ENCODE measurements at regions not wholly inside any gene's neighbourhood (a gene's known extent, or its start where the extent isn't known, plus 50 kb on each side); places are given as distances from the start of the nearest gene placed in this dataset.

DNA sequence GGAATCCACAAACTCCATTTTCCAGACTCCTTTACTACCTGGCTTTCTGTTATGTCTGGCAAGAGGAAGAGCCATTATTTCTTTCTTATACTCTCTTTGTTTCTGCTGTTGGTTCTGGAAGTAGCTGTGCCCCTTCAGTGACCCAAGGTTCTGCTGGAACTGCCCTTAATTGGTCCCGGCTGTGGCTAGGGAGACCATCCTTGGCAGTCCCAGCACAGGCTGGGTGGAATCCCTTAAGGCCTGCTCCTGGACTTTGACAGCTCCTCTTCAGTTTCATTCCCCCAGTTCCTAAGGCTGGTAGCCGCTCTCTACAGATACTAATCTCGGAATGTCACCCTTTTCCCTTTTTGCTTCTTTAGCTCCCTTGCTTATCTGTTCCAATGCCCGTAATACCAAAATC is 81.9 kb upstream of the GLIS3 start:
- Histone ChIP-seq H3K4me3 (ENCODE audit: low read length) (no peak overlapping the region), H3K4me1 (ENCODE audit: insufficient read depth, low read length) (no peaks in the 10 kb centered on the region), H3K27ac (ENCODE audit: low read depth in 1 of 2, low read length in 2 of 2) (no peak overlapping the region), H3K36me3 (ENCODE audit: insufficient read depth, low read length) (no peaks in the 10 kb centered on the region), H3K27me3 (ENCODE audit: control insufficient read depth in 1 of 2, insufficient read depth in 2 of 2, low read length in 2 of 2) (no peaks in the 10 kb centered on the region), H3K9me3 (ENCODE audit: control insufficient read depth in 1 of 2, insufficient read depth in 1 of 2, low read length in 2 of 2) (no peaks in the 10 kb centered on the region)
- no peak overlapping the region for H3K4me3 Mint-ChIP-seq
- peaks cover 2% of the 10 kb centered on the region for H3K4me1 Mint-ChIP-seq (ENCODE audit: low read depth)
- TF ChIP-seq, protein P1, sequence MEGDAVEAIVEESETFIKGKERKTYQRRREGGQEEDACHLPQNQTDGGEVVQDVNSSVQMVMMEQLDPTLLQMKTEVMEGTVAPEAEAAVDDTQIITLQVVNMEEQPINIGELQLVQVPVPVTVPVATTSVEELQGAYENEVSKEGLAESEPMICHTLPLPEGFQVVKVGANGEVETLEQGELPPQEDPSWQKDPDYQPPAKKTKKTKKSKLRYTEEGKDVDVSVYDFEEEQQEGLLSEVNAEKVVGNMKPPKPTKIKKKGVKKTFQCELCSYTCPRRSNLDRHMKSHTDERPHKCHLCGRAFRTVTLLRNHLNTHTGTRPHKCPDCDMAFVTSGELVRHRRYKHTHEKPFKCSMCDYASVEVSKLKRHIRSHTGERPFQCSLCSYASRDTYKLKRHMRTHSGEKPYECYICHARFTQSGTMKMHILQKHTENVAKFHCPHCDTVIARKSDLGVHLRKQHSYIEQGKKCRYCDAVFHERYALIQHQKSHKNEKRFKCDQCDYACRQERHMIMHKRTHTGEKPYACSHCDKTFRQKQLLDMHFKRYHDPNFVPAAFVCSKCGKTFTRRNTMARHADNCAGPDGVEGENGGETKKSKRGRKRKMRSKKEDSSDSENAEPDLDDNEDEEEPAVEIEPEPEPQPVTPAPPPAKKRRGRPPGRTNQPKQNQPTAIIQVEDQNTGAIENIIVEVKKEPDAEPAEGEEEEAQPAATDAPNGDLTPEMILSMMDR (IDR thresholded peaks at IDR 0.05), result no peak
- H3K27me3 Mint-ChIP-seq, result no peaks in the 10 kb centered on the region
- CTCF ChIA-PET, result no interaction called here
- intact Hi-C loops (cut with DNase I, micrococcal nuclease), result loop anchor here (1.0 to 10.0 kb wide), 5 partner anchors 259 to 606 kb away; partner anchors contain the start of genes JAK2 (in 2 of the 2) and AK3 (in 1 of the 2)
- no peaks in the 10 kb centered on the region for H3K9me3 Mint-ChIP-seq
- H3K36me3 Mint-ChIP-seq (ENCODE audit: low read depth), result no peaks in the 10 kb centered on the region
- POLR2A ChIA-PET, result no interaction called here
- H3K27ac Mint-ChIP-seq, result no peak overlapping the region
- ATAC-seq (ENCODE audit: poor library complexity) (no peak), DNase-seq (no peak)

DNA sequence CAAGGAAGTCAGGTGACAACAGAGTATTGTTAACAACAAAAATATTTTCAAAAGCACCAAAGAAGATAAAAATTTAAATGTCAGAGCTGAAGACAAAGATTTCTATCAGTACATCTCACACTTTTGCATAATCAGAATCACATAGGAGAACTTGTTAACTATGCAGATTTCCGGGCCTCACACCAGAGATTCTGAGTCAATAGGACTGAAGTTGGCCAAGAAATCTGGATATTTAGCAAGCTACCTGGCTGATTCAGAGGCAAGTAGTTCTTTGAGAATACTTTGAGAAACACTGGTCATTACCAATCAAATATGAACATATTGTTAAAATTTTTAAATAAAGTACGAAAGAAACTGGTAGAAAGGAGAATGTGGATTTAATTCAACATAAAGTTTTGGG is 80.5 kb upstream of the GLIS3 start:
- Mint-ChIP-seq H3K9me3 (no peaks in the 10 kb centered on the region), H3K27me3 (peaks cover 1% of the 10 kb centered on the region), H3K27ac (no peak overlapping the region), H3K4me3 (no peak overlapping the region), H3K36me3 (ENCODE audit: low read depth) (no peaks in the 10 kb centered on the region), H3K4me1 (ENCODE audit: low read depth) (no peaks in the 10 kb centered on the region)
- Histone ChIP-seq H3K27me3 (ENCODE audit: control insufficient read depth in 1 of 2, insufficient read depth in 2 of 2, low read length in 2 of 2) (no peaks in the 10 kb centered on the region), H3K4me1 (ENCODE audit: insufficient read depth, low read length) (no peaks in the 10 kb centered on the region), H3K36me3 (ENCODE audit: insufficient read depth, low read length) (no peaks in the 10 kb centered on the region), H3K27ac (ENCODE audit: low read depth in 1 of 2, low read length in 2 of 2) (no peak overlapping the region), H3K4me3 (ENCODE audit: low read length) (no peak overlapping the region), H3K9me3 (ENCODE audit: control insufficient read depth in 1 of 2, insufficient read depth in 1 of 2, low read length in 2 of 2) (no peaks in the 10 kb centered on the region)
- intact Hi-C loops (cut with DNase I, micrococcal nuclease), result loop anchor here (5.0 to 10.0 kb wide), 4 partner anchors 364 to 607 kb away; partner anchors contain the start of genes JAK2 (in 2 of the 2) and AK3 (in 1 of the 2)
- POLR2A ChIA-PET, result no interaction called here
- DNase-seq, result no peak
- no peak for ATAC-seq (ENCODE audit: poor library complexity)
- TF ChIP-seq, protein P1 (IDR thresholded peaks at IDR 0.05), result no peak
- CTCF ChIA-PET, result no interaction called here

DNA sequence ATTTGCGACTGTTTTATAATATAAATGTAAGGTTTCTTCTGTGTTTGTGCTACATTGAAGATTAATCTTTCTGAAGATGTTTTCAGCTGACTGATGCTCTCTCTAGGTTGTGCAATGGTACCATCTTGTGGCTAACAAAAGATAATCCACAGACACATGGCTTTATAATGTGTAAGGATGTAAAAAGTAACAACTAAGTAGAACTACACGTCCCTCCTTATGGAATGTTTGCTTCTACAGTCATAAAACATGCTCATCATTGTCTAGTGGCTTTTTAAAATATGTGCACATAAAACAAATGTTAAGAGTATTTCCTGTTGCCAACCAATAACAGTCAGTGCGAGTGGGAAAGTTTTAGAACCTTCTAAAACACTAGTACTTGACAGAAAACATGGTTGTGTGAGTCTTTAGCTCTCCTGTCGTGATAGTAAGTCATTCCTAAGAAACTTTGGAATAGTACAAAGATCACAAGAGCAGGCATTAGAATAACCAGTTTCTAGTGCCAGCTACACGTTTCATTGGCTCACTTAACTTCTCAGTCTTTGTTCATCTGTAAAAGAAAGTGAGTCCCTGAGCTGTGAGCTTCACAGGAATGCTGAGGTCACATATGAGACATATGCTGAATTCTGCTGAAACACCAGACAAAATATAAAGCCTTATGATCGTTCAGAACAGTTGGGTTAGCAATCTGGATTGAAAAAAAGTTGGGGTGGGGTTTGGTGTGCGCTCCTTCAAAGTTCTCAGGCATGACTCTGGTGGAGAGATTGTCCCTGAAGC is 75.7 kb upstream of the GLIS3 start:
- H3K27me3 ChIP-seq (ENCODE audit: control insufficient read depth in 1 of 2, insufficient read depth in 2 of 2, low read length in 2 of 2), result no peaks in the 10 kb centered on the region
- no peaks in the 10 kb centered on the region for H3K36me3 ChIP-seq (ENCODE audit: insufficient read depth, low read length)
- Mint-ChIP-seq H3K4me1 (ENCODE audit: low read depth) (no peaks in the 10 kb centered on the region), H3K27ac (no peak overlapping the region), H3K36me3 (ENCODE audit: low read depth) (no peaks in the 10 kb centered on the region), H3K27me3 (peaks cover 15% of the 10 kb centered on the region), H3K4me3 (no peak overlapping the region), H3K9me3 (no peaks in the 10 kb centered on the region)
- POLR2A ChIA-PET, result no interaction called here
- intact Hi-C loops (cut with DNase I, micrococcal nuclease), result loop anchor here (1.0 to 10.0 kb wide), 5 partner anchors 61 to 1519 kb away; no protein-coding TSS in a partner anchor
- ATAC-seq (ENCODE audit: poor library complexity), result no peak
- no peak overlapping the region for H3K4me3 ChIP-seq (ENCODE audit: low read length)
- H3K9me3 ChIP-seq (ENCODE audit: control insufficient read depth in 1 of 2, insufficient read depth in 1 of 2, low read length in 2 of 2), result no peaks in the 10 kb centered on the region
- TF ChIP-seq, protein P1 (IDR thresholded peaks at IDR 0.05), result no peak
- no peaks in the 10 kb centered on the region for H3K4me1 ChIP-seq (ENCODE audit: insufficient read depth, low read length)
- peak in 3 of 14 experiments; percentile 14 to 45 (median 36) for DNase-seq
- H3K27ac ChIP-seq (ENCODE audit: low read depth in 1 of 2, low read length in 2 of 2), result no peak overlapping the region
- CTCF ChIA-PET, result interaction anchor here (0.5 to 1.6 kb wide), 4 partner anchors 9 to 1943 kb away, joined by 3 to 6 read pairs (median 4); no protein-coding TSS in a partner anchor
